GM11168 (cell line): ENCODE measurements at regions not wholly inside any gene's neighbourhood (a gene's known extent, or its start where the extent isn't known, plus 50 kb on each side); places are given as distances from the start of the nearest gene placed in this dataset.

Experiments
- in situ Hi-C: fragments of 300-500 bp; cut with MboI; formaldehyde crosslinking; loops from one replicate; pipeline ENCODE4 v1.12.0; 2022; ENCODE audit warnings: low sequenced_read_pairs; ENCODE audit not compliant: unreplicated experiment

DNA sequence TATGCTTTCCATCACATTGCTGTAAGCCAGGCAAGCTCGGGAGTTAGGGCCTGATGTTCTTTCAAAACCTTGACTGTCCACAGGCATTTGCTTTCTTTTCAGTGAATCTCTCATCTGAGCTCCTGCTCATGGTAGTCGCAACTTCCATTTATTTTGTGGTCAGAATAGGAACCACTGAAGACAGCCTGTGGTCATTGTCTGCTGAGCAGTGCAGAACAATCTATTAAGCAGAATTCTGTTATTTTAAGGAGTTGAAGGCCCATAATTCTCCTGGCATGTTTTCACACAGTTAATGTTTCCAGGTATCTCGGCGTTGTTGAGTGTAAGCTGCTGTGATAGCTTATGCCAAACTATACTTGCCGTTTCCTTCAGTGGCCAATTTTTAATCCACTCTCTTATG is 491.1 kb upstream of the AKR1E2 start:
- in situ Hi-C loops: no loop called here

DNA sequence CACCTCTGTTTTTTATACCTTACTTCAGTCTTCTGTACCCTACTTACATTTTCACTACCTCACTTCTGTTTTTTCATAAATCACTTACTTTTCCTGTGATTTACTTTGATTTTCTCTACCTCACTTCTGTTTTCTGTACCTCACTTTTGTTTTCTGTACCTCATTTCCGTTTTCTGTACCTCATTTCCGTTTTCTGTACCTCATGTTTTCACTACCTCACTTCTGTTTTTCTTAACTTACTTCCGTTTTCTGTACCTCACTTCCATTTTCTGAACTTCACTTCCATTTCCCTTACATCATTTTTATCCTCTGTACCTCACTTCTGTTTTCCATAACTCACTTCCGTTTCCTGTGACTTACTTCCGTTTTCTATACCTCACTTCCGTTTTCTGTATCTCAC is 492.0 kb upstream of the AKR1E2 start:
- in situ Hi-C loops: no loop called here

DNA sequence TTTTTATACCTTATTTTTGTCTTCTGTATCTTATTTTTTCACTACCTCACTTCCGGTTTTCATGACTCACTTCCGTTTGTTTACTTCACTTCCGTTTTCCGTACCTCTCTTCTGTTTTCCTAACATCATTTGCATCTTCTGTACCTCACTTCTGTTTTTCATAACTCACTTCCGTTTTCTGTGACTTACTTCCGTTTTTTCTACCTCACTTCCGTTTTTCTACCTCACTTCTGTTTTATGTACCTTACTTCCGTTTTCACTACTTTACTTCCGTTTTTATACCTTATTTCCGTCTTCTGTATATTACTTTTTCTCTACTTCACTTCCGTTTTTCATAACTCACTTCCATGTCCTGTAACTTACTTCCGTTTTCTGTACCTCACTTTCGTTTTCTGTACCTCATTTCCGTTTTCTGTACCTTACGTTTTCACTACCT is 492.5 kb upstream of the AKR1E2 start:
- in situ Hi-C loops: no loop called here

DNA sequence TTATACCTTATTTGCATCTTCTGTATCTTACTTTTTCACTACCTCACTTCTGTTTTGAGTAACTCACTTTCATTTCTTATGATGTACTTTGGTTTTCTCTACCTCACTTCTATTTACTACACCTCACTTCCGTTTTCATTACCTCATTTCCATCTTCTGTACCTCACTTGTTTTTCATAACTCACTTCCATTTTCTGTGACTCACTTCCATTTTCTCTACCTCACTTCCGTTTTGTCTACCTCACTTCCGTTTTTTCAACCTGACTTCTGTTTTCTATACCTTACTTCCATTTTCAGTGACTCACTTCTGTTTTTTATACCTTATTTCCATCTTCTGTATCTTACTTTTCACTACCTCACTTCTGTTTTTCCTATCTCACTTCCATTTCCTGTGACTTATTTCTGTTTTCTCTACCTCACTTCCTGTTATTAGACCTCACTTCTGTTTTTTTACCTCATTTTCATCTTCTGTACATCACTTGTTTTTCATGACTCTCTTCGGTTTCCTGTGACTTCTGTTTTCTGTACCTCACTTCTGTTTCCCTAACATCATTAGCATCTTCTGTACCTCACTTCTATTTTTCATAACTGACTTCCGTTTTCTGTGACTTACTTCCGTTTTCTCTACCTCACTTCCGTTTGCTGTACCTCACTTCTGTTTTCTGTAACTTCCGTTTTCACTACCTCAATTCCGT is 493.1 kb upstream of the AKR1E2 start:
- in situ Hi-C loops: no loop called here

DNA sequence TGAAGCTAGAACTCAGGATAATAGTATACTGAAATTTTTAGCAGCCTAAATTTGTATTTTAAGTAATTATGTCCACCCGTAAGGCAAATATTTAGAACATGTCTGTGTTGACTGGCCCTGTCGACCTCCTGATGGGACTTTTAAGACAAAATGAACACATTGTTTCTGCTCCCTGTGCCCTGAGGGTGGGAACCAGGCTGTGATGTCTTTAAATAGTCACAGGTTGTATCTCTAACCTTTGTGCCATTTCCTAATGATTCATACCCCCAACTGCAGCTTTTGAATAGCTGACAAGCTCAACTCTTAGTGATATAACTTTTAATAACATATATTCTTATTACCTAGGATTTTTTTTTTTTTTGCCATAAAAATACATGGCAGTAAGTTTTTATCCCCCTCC is 494.9 kb upstream of the AKR1E2 start:
- in situ Hi-C loops: no loop called here

DNA sequence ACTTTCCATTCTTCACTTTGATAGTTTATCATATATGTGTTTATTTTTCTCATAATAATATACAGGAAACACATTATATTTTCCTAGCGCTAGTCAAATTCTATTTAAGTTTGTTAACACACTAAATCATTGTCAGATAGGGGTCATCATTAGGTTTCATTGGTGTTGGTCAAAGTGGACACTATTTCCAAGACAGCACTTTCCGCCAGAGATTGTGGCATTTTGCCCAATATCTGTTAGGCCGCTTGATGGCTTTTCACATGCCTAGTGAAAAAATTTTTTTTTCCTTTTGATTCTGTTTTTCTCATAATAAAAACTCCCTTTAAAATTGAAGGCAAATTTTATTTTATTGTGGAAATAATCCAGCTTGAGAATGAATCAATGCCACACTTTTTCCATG is 495.4 kb upstream of the AKR1E2 start:
- in situ Hi-C loops: no loop called here

DNA sequence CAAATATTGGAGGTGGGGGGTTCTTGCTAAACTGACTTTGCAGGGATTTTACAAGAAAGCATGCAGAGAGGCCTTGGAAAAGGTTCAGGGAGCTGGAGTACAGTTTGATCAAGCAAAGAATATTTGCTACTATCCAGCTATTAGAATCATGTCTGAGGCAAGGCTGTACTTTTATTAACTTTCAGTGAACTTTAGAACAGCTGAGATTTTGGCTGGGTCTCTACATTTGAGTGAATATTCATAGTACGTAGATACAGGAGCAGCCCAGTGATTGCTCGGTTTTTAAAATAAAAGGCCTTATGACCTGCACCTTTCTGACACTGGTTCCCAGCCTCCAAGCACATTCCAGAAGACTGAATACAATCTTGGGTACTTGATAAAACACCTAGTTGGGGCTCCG is 496.8 kb upstream of the AKR1E2 start:
- in situ Hi-C loops: no loop called here

DNA sequence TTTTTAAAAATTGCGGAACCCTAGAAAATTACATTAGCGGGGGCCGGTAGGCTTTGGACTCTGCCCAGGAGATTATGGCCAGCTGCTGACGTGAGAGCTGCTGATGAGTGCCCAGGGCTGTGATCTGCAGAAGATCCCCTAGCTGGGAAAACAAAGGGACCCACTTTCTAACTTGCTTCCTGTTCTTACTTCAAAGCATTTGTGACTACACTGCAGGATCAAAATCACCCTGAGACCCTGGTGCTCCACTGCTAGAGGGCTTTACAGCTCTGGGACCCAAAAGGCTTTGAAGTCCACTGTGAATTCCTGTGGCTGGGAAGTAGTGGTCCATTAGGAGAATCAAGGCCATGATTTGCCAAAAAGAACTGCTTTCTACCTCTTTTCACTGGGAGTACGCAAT is 499.4 kb upstream of the AKR1E2 start:
- in situ Hi-C loops: no loop called here

DNA sequence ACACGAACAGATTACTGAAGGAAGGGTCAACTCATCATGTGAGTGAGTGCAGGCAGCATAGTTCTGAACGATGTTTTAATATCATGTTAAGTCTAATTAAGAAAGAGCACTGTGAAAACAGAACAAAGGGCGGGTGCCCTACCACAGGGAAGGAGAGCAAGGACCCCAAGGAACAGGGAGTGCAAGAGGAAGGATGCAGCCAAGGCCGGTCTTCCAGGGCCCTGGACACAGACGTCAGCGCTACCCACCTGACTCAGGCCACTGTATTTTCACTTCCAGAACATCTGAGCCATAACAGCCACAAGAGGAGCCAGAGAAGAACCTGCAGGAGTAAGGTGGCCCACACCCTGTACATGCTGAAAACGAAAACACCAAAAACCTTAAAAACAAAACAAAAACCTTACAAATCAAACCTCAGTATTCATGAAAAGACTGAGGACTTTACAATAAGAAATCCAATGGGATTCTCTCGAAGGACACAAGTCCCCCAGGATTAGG is 506.1 kb upstream of the AKR1E2 start:
- in situ Hi-C loops: no loop called here

DNA sequence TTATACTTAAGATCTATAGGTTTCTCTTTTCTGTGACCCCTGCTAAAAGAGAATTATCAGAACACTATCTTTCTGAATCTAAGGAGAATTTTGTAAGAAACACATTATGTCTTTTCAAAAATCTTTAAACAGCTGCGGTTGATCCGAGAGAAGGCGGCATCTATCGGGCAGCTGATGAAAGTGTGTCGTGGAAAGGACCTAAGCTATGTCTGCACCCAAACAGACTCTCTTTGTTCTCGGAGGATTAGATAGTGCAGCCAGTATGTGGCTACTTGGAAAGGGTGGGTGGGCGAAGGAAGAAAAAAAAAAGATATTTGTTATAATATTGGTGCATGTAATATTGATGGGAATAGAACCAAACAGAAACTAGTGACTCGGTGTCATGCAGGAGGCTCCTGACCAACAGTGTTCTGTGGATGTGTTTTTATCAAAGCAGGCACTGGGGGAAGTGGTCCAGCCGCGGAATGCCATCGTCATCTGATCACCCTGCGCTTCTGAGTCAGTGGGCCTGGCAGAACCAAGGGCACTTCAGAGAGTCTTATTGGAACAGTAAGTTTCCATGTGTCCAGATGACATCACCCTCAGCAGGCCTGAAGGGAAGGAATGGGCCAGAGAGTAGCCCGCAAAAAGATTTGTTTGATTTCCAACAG is 509.7 kb upstream of the AKR1E2 start:
- in situ Hi-C loops: no loop called here

DNA sequence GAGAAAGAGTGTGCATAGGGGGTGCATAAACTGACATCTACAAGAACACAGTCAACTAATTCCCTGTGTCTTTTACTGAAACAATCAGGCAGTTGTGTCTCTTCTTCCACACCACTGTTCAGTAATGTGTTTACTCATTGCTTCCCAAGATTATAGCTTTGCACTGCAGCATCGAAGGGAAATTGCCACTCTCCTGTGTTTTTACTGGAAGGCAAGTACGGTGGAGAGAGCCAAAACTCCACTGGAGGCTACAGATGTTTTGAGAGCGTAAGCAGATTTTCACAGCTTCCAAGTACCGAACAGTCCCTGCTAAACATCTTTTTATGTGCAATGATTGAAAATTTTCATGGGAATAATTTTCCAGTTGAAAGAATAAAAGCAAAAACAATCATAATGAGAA is 510.5 kb upstream of the AKR1E2 start:
- in situ Hi-C loops: no loop called here

DNA sequence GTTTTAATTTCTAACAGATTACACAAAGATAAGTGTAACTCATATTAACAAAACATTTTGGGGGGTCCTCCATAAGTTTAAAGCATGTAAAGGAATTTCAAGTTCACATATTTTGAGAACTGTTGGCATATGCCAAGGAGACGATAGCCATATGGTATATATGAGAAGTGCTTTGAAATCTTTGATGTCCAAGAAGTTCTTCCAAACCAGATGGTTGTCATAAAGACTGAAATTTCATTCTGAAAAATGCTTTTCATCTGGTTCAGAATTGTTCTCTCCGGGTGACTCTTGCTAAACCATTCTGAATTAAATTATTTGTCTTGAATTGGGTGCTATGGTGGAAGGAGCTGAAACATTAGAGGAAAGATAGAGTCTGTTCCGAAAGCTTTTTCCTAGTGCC is 513.0 kb upstream of the AKR1E2 start:
- in situ Hi-C loops: no loop called here

DNA sequence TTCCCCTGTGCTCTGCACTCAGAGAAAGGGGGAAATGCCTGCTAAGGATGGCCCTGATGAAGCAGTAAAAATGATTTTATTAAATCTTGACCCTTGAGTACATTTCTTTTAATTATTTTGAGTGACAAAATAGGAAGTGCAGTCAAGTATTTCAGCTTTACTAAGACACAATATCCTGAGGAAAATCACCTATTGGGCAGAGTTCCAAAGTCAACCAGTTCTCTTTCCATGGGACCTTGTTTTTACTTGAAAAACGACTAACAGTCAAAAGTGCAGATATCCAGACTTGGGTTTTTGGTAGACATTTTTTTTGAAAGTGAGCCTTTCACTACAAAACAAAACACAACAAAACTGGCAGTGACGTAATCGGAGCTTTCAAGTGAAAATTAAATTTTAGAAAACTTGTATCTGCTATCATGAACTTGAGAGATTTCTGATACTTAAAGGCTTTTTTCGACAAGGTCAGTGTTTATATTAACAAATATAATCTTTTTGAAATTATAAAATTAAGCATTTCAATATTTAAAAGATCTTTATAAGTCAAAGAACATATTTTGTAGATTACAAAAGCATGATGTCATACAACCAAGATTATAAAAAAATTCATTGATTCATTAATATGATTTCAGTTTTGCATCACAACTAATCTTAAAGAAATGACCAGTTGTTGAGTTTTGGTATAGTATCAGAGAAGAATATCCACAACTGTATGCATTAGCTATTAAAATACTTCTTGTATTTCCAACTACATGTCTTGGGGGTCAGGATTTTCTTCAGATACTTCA is 513.8 kb upstream of the AKR1E2 start:
- in situ Hi-C loops: no loop called here

DNA sequence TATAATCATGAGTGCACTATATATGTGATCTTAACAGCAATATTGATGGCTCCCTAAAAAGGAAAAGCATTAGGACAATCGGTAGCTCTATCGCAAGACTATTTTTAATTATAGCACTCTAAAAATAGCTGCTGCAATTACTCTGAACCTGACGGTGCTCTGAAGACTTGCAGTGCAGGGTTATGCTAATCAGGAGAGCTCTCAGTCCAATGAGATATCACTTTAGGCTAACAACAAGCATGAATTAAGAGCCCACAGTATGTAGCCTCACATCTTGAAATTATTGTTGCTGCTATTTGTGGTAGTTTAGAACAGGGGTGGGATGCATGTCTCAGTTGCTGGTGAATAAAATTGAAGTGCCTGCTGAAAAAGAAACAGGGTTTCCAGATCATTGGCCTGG is 515.8 kb upstream of the AKR1E2 start:
- in situ Hi-C loops: no loop called here

DNA sequence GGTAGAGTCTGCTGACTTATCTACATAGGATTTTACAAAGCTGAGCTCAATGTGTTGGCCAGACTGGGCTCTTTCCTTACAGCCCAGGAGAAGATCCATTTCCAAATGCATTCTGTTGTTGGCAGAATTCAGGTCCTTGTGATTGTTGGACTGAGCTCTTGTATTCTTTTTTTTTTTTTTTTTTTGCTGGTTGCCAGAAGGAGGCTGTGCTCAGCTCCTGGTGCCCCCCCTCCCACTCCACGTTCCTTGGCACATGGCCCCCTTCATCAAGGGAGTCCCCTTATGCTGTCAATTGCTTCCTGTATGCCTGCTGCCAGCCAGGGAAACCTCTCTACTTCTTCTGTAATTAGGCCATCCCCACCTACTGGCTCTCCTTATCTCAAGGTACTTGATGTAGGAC is 518.1 kb upstream of the AKR1E2 start:
- in situ Hi-C loops: no loop called here

DNA sequence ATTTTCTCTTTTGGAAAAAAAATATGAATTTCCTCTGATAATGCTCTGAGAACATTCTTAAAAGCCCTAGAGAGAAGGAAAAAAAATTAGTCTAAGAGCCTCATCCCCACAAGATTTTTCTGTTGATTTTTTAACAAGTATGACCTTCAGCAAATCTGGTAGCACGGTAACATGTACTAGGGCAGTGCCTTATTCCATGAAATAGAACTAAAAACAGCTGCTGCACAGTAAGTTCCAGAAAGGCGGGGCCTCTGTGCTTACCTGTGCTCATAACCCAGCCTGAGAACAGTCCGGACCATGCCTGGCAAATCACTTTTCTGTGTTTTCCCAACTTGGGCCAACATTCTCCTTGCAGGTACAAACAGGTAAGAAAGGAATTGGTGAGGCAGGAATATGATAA is 519.1 kb upstream of the AKR1E2 start:
- in situ Hi-C loops: no loop called here

DNA sequence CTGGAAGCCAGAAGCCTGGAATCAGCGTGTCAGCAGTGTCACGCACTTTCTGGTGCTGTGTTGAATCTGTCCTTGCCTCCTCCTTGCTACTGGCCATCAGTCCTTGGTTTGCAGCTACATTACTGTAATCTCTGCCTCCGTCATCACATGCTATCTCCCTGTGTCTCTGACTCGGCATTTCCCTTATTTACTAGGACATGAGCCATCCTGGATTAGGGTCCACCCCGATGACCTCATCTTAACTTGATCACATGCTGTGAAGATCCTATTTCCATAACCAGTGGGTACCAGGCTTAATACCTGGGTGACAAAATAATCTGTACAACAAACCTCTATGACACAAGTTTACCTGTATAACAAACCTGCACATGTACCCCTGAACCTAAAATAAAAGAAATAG is 518.0 kb upstream of the KLF6 start:
- in situ Hi-C loops: no loop called here

DNA sequence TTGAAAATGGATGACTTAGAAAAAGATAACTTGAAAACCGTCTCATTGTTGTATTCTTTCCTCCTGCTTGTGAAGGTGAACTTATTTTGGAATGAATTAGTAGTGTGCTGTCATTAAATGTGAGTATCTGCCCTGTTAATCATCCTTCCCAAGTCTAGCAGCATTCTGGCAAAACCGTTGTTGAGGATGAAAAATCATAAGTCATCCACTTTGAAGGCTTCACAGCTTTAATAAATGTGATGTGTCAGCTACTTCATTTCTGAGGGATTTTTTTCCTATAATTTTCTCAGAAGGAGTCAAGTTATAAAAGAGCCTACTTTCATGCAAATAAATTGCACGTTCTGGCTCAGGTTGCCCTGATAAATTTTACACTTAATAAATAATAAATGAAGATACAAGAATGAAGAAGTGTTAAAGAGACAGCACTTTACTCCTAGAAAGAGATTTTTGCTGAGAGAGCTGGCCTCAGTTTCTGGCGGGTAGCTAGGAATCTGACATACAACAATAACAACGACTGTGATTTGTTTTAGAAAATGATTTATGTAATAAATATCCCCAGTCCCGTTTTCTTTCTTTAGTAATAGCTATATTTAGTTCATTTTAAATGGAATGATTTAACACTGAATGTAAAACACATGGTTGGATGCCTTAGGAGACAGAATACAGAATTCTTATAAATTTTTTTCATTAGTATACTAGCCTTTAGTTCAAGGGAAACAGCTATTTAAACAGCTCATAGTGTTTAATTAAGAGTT is 516.5 kb upstream of the KLF6 start:
- in situ Hi-C loops: no loop called here

DNA sequence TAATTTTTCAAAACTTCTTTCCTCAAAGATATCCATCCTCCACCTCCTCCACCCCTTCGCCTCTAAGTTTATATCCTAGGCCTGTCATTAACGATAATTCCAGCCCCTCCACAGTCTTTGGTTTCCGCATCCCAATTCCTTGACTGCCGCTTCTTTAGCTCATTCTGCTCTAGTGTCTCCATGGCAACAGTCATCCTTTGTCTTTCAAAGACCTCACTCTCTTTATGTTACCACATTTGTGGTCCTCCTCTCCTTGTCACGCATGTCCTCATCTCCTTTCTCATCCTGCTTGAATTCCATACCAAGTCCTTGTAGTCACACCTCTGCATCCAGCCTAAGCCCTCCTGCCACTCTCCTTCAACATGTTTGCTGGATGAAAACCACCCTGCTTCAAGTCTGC is 511.2 kb upstream of the KLF6 start:
- in situ Hi-C loops: no loop called here

DNA sequence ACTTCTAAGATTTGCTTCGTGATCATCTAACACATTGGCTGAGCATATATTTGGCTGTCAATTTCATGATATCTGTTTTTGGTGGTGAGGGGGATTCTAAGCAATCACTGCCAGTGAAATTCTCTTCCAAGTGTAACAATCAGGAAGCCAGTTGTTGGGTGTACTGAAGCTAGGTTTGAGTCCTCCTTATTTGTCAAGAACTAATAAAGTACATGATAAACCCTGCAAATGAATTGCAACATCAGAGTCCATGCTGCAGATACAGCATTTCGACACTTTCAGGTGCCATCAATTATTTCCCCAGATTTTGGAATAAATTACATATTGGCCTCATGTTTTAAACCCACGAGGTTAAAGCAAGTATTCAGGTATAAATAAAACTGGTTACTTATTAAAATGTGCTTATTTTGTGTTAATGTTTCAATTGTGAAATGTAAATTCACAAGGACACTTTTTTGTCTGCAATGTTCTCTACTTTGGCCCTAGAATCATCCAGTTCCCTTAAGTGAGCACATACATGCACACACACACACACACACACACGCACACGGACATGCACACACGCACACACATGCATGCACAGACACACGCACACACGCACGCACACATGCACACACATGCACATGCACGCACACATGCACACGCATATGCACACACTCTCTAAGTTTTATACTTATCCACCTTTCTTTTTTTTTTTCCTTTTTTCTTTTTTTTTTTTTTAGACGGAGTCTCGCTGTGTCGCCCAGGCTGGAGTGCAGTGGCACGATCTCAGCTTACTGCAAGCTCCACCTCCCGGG is 510.2 kb upstream of the KLF6 start:
- in situ Hi-C loops: no loop called here
